GM21786 (cell line): ENCODE measurements at regions not wholly inside any gene's neighbourhood (a gene's known extent, or its start where the extent isn't known, plus 50 kb on each side); places are given as distances from the start of the nearest gene placed in this dataset.

Experiments
- ATAC-seq: cut with Tn5 transposase; IDR thresholded peaks from one replicate; pipeline ENCODE4 v1.9.1; 2021; ENCODE audit not compliant: unreplicated experiment

GRCh38 chr5:169450464-169450863 lies 133.1 kb upstream of the SPDL1 start:
- no peak for ATAC-seq

GRCh38 chr5:169448826-169449225 lies 134.7 kb upstream of the SPDL1 start:
- ATAC-seq: no peak

GRCh38 chr5:169445191-169445590 lies 138.4 kb upstream of the SPDL1 start:
- ATAC-seq: no peak

GRCh38 chr5:169442913-169443784 lies 140.4 kb upstream of the SPDL1 start:
- ATAC-seq: no peak

- no peak for ATAC-seq
These were observed 141.1 kb upstream of the SPDL1 start for GRCh38 chr5:169442403-169442874.

GRCh38 chr5:169440107-169440705 lies 139.3 kb upstream of the SLIT3 start:
- no peak for ATAC-seq

- ATAC-seq: no peak
These were observed 138.4 kb upstream of the SLIT3 start for GRCh38 chr5:169439362-169439761.

- ATAC-seq: no peak
These were observed 134.7 kb upstream of the SLIT3 start for GRCh38 chr5:169435506-169436229.

GRCh38 chr5:169433221-169433651 lies 132.3 kb upstream of the SLIT3 start:
- no peak for ATAC-seq

GRCh38 chr5:169431386-169431785 lies 130.4 kb upstream of the SLIT3 start:
- ATAC-seq: no peak

GRCh38 chr5:169430671-169431070 lies 129.7 kb upstream of the SLIT3 start:
- no peak for ATAC-seq

GRCh38 chr5:169429044-169429443 lies 128.1 kb upstream of the SLIT3 start:
- ATAC-seq: no peak

GRCh38 chr5:169426784-169427183 lies 125.8 kb upstream of the SLIT3 start:
- ATAC-seq: no peak

GRCh38 chr5:169424670-169425378 lies 123.9 kb upstream of the SLIT3 start:
- ATAC-seq: no peak

- ATAC-seq: no peak
These were observed 123.3 kb upstream of the SLIT3 start for GRCh38 chr5:169424279-169424655.

- no peak for ATAC-seq
These were observed 122.8 kb upstream of the SLIT3 start for GRCh38 chr5:169423580-169424278.

- no peak for ATAC-seq
These were observed 121.1 kb upstream of the SLIT3 start for GRCh38 chr5:169422087-169422486.

- ATAC-seq: no peak
These were observed 120.7 kb upstream of the SLIT3 start for GRCh38 chr5:169421677-169422076.

GRCh38 chr5:169417676-169418075 lies 116.7 kb upstream of the SLIT3 start:
- ATAC-seq: no peak

GRCh38 chr5:169416583-169417196 lies 115.8 kb upstream of the SLIT3 start:
- ATAC-seq: peak; percentile 95
